Medulla oblongata (tissue), 1 donor: ENCODE measurements at regions not wholly inside any gene's neighbourhood (a gene's known extent, or its start where the extent isn't known, plus 50 kb on each side); places are given as distances from the start of the nearest gene placed in this dataset.
"Not testable (repeated sequence)": the region's sequence is repeated elsewhere in the genome, so short reads cannot be mapped to it uniquely, and the experiment has no call there.

Source experiments
- DNase-seq: peaks from one replicate; pipeline ENCODE4 v3.0.0-alpha.2; 2015; ENCODE audit errors: extremely low spot score

DNA sequence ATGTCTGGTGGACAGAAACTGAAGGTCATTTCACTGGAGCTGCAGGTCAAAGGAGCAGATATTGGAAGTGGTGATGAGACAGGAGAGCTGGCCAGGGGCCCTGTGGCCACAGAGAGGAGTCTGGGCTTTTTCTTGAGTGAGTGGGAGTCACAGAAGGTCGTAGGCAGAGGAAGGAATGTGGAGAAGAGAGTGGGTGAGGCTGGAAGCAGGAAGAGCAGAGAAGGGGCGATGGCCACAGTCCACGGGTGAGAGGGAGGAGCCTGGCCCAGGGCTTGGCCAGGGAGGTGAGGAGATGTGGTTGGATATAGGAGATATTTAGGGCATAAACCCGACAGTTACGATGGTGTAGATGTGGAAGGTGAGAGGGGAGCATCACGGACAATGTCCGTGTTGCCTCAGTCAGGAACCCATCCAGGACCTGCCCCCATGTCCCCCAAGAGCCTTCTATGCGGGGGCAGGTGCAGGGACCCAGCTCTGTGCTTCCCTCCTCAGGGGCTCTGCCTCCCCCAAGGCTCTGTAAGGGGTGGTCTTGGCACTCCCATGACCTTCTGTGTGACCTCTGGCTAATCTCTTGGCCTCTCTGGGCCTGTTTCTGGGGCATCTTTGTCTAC, 150.5 kb upstream of the PTPN1 start:
- no peak for DNase-seq

DNA sequence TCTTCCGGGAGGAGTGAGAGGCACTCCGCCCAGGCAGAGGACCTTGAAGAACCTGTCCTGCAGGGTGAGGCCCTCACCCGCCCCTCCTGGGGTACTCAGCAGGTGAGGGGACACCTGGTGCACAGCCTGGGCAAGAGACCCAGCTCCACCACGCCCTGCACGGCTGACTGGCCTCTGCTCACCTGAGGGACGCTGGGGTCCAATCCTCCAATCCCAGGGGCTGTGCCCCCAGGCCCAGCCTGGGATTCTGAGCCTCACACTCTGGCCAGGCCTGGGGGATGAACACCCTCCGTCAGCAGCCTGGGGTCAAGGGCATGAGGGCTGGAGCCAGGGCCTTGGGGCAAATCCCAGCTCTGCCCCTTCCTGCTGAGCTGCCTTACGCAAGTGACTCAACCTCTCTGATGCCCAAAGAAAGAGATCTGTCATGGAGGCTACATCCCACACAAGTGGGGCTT, 149.9 kb upstream of the PTPN1 start:
- DNase-seq = no peak

DNA sequence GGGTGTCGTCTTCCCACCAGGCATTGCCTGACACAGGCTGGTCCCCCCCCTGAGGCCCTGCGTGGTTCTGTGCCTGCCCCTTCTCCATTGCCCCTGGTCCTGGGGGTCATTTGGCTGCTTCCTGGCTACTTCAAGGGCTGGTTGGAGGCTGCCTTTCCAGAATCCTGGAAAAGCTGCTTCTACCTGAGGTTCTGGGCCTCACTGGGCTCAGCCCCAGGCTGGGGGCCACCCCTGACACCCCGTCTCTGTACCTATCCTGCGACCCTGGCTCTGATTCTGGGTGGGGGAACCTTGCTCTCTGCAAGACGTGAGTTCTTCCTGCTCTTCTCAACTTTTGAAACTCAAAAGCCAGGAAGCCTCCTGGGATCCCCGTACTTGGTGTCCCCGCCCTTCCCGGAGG, 149.3 kb upstream of the PTPN1 start:
- no peak for DNase-seq

DNA sequence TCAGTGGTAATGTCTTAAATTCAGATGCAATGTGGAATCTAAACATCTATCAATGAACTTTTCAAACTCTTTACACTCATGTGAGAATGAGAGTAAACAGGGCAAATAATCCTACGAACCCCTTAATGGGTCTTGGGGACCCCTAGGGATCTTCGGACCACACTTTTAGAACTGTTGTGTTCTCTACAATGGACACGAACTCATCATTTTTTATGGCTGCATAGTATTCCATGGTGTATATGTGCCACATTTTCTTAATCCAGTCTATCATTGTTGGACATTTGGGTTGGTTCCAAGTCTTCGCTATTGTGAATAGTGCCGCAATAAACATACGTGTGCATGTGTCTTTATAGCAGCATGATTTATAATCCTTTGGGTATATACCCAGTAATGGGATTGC, 148.0 kb upstream of the PTPN1 start:
- DNase-seq = not testable (repeated sequence)

DNA sequence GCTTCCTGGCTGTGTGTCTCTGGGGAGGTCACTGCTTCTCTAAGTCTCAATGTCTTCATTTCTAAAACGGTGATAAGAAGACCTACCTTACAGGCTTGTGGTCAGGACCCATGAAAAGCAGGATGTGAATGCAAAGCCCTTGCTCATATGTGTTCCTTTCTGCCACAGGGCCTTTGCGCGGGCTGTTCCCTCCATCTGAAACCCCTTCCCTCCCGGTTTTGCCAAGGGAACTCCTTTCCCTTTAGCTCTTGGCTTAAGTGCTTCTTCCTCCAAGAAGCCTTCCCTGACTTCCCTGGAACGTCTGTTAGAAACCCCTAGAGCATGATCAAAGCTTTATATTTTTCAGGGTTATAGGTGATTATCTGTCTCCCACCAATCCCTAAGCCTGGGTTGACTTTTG, 147.2 kb upstream of the PTPN1 start:
- no peak for DNase-seq

DNA sequence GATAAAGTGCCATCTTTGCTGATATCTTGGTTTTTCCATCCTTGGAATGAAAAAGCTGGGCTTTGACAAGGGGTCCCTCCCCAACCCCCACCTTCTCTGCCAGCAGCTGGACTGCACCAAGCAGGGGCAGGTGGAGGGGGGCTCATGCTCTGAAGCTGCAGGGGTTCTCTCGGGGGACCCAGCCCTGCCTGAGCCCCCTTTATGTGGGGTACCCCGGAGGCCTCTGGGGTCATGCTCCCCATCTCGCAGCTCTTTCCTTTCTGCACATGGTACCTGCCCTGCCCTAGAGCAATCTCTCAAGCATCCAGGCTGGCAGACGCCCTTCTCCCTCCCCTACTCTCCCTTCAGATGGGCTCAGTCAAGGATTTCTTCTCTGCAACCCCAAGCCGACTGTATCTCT, 146.7 kb upstream of the PTPN1 start:
- no peak for DNase-seq

DNA sequence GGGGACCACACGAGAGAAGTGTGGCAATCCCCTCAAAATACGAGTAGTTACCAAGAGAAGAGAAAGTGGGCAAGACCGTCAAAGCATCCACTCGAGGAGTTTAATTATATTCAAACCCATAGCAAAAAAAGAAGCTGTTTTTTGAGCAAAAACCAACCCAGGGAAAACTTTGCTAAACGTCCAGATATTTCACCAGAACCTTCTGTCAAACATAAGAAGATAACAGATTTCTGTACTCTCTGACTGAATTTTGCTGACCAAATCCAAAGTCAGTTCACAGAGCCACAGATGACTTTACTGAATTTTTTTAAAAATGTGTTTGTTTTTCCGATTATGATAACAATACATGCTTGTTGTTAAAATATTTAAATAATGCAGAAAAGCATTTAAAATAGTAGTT, 145.6 kb upstream of the PTPN1 start:
- DNase-seq = no peak

DNA sequence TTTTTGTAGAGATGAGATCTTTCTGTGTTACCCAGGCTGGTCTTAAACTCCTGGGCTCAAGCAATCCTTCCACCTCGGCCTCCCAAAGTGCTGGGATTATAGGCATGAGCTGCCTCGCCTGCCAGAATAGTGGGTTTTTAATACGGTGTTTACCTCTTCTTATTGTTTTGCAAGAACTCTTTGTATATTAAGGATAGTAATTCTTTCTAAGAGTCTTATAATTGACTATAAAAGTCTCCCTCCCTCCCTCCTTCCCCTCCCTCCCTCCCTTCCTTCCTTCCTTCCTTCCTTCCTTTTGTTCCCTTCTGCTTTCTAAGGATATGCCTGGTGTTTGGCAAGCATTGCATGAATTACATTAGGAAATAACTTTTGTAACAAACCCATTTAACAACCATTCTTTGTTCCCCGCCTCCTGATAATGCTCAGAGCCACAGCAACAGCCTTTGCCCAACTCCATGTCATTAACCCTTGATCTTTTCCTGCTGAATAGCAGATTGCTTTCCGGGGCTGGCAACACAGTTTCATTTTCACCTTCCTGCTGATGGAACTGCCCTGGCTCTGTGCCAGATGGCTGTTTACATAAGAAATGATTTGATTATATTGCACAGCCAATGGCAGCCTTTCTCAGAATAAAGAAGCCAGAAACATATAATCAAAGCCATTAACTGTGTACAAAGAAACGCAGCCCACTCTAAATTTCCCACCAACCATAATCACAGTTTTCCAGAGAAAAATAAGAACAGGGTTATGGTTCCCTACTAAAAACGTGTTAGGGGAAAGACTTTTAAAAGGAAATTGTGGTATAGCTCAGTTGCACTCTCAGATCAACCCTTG, 143.7 kb upstream of the PTPN1 start:
- DNase-seq = no peak

DNA sequence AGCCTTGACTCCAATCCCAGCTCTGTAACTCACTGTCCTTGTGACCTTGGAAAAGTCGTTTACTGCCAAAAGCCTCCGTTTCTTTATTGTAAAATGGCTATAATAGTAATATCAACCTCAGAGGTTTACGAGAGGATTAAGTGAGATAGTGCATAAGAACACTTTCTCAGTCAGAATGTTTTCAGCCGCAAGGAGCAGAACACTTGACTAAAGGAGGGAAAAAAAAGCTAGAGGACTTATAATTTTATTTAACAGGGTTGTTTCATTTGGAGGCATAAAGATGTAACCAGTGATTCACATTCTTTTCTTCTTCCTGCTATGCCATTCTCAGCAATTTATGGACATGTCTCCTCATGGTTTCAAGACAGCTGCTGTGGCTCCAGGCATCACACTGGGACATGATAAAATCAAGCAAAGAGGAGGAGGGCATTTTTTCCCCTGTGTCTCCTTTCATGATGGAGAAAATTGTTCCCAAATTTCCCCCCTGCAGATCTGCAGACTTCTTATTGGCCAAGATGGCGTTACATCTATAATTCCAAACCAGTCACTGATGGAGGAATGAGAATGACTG, 143.0 kb upstream of the PTPN1 start:
- no peak for DNase-seq

DNA sequence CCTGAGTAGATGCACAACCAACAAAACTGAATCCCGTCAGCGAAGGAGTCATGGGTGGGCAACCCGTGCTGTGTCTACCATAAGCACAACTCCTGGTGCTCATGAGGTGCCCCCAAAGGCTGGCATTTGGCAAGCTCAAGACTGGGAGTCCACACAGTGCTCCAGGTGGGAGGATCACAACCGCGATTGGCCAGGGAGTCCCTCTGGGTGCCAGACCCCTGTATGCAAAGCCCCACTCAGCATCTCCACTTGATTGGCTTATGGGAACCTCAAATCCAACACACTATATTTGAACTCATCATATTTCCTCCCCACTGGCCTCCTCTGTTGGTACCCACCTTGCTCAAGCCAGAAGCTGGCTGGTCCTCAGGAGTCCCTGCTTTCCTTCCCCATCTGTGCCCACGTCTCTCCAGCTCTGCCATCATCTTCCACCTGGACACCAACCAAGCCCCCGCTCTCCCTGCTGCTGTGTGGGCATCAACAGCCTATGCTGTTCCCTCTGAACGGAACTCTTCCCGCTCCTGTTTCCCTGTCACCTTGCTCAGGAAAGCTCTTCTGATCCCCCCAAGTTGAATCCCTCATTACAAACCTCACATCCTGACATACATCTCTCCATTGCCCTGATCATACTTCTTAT, 142.3 kb upstream of the PTPN1 start:
- DNase-seq = no peak

DNA sequence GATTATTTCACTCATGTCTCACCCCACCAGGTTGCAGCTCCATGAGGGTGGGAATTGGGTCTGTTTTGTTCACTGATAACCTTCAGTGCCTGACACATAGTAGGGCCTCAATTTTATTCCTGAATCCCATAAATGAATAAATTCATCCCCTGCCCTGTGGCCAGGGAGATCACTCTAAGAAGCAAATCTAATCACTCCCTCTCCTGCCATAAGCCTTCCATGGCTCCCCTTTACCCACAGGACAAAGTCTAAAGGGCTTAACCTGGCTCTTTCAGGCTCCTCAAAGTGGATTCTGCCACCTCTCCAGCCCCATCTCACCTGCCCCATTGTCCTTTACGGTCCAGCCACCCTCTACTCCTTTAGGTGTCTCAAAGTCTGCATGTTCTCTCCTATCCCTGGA, 141.8 kb upstream of the PTPN1 start:
- no peak for DNase-seq

DNA sequence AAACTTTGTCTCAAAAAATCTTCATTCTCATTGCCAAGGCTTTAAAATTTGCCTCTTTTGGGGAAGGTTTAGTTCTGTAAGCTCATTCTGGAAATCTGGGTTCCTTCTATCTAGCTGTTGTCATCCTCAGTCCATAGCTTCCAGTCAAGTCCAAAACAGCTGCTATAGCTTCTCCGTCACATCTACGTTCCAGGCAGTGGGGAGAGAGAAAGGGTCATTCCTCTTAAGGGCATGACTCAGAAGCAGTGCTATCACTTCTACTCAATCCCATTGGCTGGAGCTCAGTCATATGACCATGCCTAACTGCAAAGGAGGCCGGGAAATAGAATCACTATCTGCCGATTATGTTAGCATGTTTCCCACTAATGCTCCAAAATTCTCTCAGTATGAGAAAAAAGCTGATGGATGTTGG, 141.4 kb upstream of the PTPN1 start:
- DNase-seq = no peak

DNA sequence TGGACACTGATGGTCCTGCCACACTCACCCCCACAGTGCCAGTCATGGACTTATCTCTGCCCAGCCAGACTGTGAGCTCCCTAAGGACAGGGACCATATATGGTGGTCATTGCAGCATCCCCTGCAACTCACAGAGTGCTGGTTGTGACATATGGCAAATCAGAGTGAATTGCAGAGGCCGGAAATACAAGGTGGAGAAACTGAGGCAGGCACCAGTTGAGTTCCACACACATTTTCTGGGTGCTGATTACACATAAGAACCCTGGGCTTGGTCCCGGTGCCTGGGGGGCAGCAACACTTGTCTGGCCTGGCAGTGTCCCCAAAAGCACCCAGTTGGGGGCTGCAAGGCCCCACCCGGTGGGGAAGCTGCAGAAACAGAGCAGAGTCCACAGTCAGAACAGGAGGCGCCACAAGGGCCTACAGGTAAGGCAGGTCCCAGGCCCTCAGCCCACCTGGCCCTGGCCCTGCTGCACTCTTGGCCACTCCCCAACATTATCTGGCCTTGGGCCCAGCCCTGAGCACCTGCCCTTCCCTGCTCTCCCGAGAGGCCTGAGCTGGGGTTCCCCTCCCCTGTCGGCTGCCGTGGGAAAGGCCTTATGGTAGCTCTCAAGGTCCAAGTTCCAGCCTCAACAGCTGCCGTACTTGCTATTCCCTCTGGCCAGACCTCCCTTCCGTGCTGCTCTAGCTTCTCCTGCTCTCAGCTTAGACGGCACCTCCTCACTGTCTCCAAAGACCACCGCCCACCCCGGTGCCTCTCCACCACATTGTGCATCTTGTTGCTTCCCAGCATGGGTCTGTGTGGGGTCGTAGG, 140.8 kb upstream of the PTPN1 start:
- no peak for DNase-seq

DNA sequence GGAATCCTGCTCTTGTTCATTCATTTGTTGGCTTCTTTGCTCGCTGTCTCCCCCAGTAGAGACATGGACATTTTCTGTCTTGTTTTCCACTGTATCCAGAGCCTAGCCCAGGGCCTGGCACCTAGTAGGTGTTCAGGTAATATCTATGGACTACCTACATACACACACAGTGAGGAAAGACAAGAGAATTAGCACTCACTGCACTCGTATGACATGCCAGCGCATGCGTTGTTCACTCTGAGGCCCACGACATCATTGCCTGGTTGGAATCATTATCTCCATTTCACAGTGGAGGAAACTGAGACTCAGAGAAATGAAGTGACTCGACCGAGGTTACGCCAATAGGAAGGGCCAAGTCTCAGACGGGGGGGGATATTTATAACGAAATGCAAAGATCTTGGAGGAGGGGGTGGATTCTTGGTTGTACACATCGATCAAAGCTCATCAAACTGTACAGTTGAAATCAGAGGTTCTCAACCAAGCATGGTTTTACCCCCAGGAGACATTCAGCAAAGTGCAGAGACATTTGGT, 140.1 kb upstream of the PTPN1 start:
- DNase-seq = no peak

DNA sequence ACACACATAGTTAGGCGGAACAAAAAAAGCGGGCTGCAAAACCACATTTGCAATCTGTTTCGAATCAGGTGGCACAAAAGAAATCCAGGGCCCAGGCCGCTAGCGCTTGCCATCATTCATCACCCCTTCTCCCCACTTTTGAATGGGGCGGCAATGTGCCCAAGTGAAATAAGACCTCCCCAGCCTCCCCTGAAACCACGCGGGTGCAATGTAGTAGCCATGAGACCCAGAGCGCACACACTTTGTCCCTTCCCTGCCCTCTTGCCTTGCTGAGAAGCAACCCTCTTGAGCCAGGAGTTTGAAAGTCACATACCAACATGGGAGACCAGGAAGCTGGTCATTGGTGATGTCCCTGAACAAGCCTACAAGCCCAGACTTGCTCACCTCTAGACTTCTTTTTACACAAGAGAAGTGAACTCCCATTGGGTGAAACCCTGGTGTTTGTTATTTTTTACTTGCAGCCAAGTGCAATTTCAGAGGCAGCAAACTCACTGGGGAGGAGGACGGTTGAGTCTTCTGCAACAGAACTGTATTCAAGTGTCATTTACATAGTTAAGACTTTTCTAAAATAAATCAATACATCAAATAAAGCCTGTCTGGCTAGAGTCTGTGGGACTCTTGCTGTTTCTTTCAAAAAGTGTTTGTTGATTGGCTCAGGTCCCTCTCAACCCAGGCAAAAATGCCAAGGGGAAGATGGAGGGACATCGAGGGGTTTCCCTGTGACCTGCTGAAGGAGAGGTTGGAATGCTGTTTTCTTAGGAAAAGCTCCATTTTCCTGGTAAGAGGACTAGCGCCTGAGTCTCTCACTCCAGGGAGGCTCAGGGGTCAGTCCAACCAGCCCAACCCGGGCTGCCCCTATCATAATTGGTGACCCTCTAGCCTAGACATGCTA, 138.1 kb upstream of the PTPN1 start:
- no peak for DNase-seq

DNA sequence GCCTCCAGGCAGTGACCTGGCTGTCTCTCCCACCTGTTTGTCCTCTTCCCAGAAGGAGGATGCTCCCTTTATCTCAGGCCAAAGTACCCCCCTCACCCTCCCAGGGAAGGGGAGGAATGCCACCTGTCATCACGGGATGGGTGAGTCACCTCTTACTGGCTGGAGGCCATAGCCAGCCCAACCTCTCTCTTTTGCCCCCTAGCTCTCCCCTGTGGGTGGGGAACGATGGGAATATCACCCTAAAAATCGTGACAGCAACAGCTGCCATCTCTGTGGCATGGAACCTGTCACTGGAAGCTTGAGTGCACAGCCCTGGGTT, 137.5 kb upstream of the PTPN1 start:
- no peak for DNase-seq

DNA sequence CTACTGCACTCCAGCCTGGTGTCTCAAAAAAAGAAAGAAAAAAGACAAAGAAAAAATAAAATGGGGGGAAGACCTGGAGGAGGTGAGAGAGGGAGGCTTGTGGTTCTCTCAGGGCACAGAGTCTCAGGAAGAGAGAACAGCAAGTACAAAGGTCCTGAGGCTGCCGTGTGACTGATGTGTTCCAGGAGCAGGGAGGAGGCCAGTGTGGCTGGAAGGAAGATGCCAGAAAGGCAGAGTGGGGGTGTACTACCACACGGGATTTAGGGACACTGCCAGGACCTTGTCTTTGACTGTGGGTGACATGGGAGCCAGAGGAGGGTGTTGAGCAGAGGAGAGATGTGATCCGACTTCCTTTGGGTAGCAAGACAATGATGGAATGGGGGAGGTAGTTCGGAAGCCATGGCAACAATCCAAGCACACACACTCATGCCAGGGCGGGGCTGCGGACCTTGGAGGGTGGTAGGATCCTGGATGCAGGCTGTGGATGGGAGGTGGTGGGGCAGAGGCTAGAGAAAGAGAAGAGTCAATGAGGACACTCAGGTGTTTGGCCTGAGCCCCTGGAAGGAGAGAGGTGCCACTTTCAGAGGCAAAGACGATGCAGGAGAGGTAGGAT, 136.4 kb upstream of the PTPN1 start:
- DNase-seq = no peak

DNA sequence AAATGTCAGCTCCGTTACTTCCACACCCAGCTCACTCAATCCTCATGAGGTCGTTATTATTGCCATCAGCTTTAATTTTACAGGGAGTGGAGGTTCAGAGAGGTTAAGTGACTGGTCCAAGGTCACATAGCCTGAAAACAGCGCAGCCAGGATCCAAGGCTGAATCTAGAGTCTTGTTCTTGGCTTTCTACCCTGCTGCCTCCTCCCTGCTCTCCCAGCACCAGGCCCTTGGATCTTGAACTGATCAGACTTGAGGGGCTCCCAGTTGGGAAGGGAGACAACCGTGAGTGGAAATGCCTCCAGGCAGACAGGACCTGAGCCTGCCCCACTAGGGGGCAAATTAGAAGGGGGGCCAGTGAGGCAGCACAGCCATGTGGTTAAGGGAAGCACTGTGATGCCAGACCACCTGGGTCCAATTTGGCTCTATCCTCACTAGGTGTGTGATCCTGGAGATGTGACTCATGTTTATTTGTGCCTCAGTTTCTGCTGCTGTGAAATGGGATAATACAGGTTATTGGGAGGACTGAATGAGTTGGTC, 135.6 kb upstream of the PTPN1 start:
- DNase-seq = no peak

DNA sequence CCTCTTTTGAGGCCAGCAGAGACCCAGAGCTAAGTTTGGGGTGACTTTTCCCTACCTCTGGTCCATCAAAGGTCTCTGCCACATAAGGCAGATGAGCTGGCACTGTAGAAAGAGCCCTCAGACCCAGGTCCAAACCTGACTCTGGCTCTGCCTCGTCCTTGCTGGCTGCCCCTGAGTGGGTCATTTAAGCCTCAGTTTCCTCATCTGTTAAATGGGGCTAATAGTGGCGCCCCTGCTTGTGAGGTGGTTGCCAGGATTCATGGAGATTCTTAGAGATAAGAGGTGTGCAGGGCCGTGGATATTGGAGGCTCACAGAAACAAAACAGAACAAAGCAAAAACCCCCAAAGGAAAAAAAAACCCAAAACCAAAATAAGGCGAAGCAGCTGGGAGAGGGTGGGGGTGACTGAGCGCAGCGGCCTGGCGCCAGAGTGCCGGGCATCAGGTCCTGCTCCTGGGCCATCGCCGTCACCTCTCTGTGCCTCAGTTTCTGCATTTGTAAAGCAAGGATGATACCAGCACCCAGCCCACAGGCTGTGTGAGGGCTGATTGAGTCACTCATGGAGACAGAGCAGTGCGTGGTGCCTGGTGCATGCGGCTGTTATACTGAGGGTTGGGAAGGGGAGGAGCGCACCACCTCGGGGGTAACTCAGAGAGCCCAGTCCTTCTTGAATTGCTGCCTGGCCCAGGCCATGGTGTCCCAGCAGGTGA, 133.8 kb upstream of the PTPN1 start:
- DNase-seq = no peak
